ENCODE measurements at regions not wholly inside any gene's neighbourhood (a gene's known extent, or its start where the extent isn't known, plus 50 kb on each side); places are given as distances from the start of the nearest gene placed in this dataset.

- TF ChIP-seq, protein P1, sequence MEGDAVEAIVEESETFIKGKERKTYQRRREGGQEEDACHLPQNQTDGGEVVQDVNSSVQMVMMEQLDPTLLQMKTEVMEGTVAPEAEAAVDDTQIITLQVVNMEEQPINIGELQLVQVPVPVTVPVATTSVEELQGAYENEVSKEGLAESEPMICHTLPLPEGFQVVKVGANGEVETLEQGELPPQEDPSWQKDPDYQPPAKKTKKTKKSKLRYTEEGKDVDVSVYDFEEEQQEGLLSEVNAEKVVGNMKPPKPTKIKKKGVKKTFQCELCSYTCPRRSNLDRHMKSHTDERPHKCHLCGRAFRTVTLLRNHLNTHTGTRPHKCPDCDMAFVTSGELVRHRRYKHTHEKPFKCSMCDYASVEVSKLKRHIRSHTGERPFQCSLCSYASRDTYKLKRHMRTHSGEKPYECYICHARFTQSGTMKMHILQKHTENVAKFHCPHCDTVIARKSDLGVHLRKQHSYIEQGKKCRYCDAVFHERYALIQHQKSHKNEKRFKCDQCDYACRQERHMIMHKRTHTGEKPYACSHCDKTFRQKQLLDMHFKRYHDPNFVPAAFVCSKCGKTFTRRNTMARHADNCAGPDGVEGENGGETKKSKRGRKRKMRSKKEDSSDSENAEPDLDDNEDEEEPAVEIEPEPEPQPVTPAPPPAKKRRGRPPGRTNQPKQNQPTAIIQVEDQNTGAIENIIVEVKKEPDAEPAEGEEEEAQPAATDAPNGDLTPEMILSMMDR (IDR thresholded peaks at IDR 0.05), result no peak
- no peaks in the 10 kb centered on the region for H3K27me3 ChIP-seq
- H3K27ac ChIP-seq, result no peak overlapping the region
These were observed 434.6 kb downstream of the CD109 start for GRCh38 chr6:74130641-74131040.

DNA sequence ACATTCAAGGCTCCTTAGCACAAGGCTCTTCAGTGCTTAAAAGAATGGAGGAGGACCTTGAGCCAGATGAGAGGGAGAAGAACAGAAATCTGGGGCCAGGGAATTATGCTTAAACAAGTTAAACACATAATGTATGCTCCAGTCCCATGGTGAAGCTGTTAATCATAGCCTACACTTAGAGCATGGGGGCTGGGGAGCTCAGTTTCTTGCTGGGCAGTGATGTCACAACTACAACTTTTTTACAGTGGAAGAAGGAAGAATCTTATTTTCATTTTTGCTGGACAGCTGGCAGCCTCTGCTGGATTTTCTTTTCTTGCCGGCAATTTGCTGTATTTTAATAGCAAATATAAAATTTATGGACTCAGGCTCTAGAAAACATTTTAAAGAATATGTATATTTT lies 432.5 kb downstream of the CD109 start:
- Histone ChIP-seq H3K27ac (no peak overlapping the region), H3K27me3 (no peaks in the 10 kb centered on the region), H3K9me3 (no peaks in the 10 kb centered on the region), H3K4me3 (ENCODE audit: low read depth in 1 of 2, low read length in 1 of 2) (no peak overlapping the region), H3K36me3 (no peaks in the 10 kb centered on the region), H3K4me1 (ENCODE audit: control insufficient read depth in 1 of 2, insufficient read depth in 1 of 2, low read depth in 1 of 2, low read length in 1 of 2) (no peaks in the 10 kb centered on the region)
- TF ChIP-seq, protein P1 (IDR thresholded peaks at IDR 0.05), result no peak

More at GRCh38 chr6:74130641-74131040, 434.6 kb downstream of the CD109 start:
- Histone ChIP-seq H3K9me3 (no peaks in the 10 kb centered on the region), H3K36me3 (no peaks in the 10 kb centered on the region), H3K4me1 (ENCODE audit: control insufficient read depth in 1 of 2, insufficient read depth in 1 of 2, low read depth in 1 of 2, low read length in 1 of 2) (no peaks in the 10 kb centered on the region), H3K4me3 (ENCODE audit: low read depth in 1 of 2, low read length in 1 of 2) (no peak overlapping the region)

DNA sequence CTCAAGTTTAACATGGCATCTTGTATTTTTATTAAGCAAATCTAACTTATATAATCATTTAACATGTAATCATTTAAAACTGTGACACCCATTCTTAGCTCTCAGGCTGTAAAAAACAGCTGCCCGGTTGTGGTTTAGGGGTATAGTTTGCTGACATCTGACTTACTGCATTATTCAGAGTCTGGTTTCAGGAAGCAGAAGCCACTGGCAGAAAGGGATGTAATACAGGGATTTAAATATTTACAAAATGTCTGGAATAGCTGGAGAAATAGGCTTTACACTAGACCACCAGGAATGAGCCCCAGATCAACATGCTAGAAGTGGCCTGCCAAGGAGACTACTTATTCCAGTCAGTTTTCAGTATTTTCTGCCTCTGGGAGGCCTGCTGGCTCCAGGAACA lies 421.1 kb downstream of the CD109 start:
- Histone ChIP-seq H3K27ac (no peak overlapping the region), H3K36me3 (no peaks in the 10 kb centered on the region), H3K9me3 (no peaks in the 10 kb centered on the region), H3K27me3 (no peaks in the 10 kb centered on the region), H3K4me3 (ENCODE audit: low read depth in 1 of 2, low read length in 1 of 2) (no peak overlapping the region), H3K4me1 (ENCODE audit: control insufficient read depth in 1 of 2, insufficient read depth in 1 of 2, low read depth in 1 of 2, low read length in 1 of 2) (no peaks in the 10 kb centered on the region)
- TF ChIP-seq, protein P1 (IDR thresholded peaks at IDR 0.05), result no peak

- Histone ChIP-seq H3K9me3 (no peaks in the 10 kb centered on the region), H3K36me3 (no peaks in the 10 kb centered on the region), H3K4me3 (ENCODE audit: low read depth in 1 of 2, low read length in 1 of 2) (no peak overlapping the region), H3K27me3 (no peaks in the 10 kb centered on the region), H3K27ac (no peak overlapping the region), H3K4me1 (ENCODE audit: control insufficient read depth in 1 of 2, insufficient read depth in 1 of 2, low read depth in 1 of 2, low read length in 1 of 2) (no peaks in the 10 kb centered on the region)
- TF ChIP-seq, protein P1 (IDR thresholded peaks at IDR 0.05), result no peak
These were observed 419.7 kb downstream of the CD109 start for GRCh38 chr6:74115674-74116073.

- Histone ChIP-seq H3K9me3 (no peaks in the 10 kb centered on the region), H3K4me1 (ENCODE audit: control insufficient read depth in 1 of 2, insufficient read depth in 1 of 2, low read depth in 1 of 2, low read length in 1 of 2) (no peaks in the 10 kb centered on the region), H3K4me3 (ENCODE audit: low read depth in 1 of 2, low read length in 1 of 2) (no peak overlapping the region), H3K27ac (no peak overlapping the region), H3K27me3 (no peaks in the 10 kb centered on the region), H3K36me3 (no peaks in the 10 kb centered on the region)
- TF ChIP-seq, protein P1 (IDR thresholded peaks at IDR 0.05), result no peak
These were observed 418.4 kb downstream of the CD109 start for GRCh38 chr6:74114428-74114827.

GRCh38 chr6:74113901-74114300 lies 417.9 kb downstream of the CD109 start:
- no peak overlapping the region for H3K4me3 ChIP-seq (ENCODE audit: low read depth in 1 of 2, low read length in 1 of 2)
- no peaks in the 10 kb centered on the region for H3K4me1 ChIP-seq (ENCODE audit: control insufficient read depth in 1 of 2, insufficient read depth in 1 of 2, low read depth in 1 of 2, low read length in 1 of 2)
- no peak overlapping the region for H3K27ac ChIP-seq
- TF ChIP-seq, protein P1 (IDR thresholded peaks at IDR 0.05), result no peak
- no peaks in the 10 kb centered on the region for H3K9me3 ChIP-seq
- H3K27me3 ChIP-seq, result no peaks in the 10 kb centered on the region
- H3K36me3 ChIP-seq, result no peaks in the 10 kb centered on the region
